22Rv1 (cell line): ENCODE measurements at regions not wholly inside any gene's neighbourhood (a gene's known extent, or its start where the extent isn't known, plus 50 kb on each side); places are given as distances from the start of the nearest gene placed in this dataset.

ENCODE experiments used
- CTCF ChIP-seq: fragments of 450-650 bp; IDR thresholded peaks from 2 replicates; pipeline ENCODE4 v1.5.1; 2017; ENCODE audit warnings: mild to moderate bottlenecking
- ZFX ChIP-seq: fragments of 450-650 bp; IDR thresholded peaks from 2 replicates; pipeline ENCODE4 v1.6.1; 2017; ENCODE audit warnings: antibody characterized with exemption, borderline replicate concordance

GRCh38 chr12:28681980-28682379 is 467.1 kb upstream of the FAR2 start:
- TF ChIP-seq CTCF (no peak), ZFX (no peak)
